Right atrium auricular region (tissue), 2 donors: ENCODE measurements at regions not wholly inside any gene's neighbourhood (a gene's known extent, or its start where the extent isn't known, plus 50 kb on each side); places are given as distances from the start of the nearest gene placed in this dataset.

Experiments
- DNase-seq: peaks from one replicate; pipeline ENCODE4 v3.0.0-alpha.2; 2019; ENCODE audit warnings: low spot score
- H3K27ac ChIP-seq, 2 donors: fragments of 200-600 bp; sonication (generic); 1 replicate in 1 of 2; 2 replicates in 1 of 2; pipeline ENCODE4 v1.5.1; 2016 to 2019
- H3K27me3 ChIP-seq, 2 donors: fragments of 200-600 bp; sonication (generic); one replicate each; pipeline versions ENCODE4 v1.5.1 to v1.6.0; 2017 to 2019
- H3K36me3 ChIP-seq: fragments of 200-600 bp; sonication (generic); one replicate; pipeline ENCODE4 v1.5.1; 2016
- H3K4me1 ChIP-seq, 2 donors: fragments of 200-600 bp; sonication (generic); one replicate each; pipeline versions ENCODE4 v1.5.1 to v1.6.0; 2017 to 2019
- H3K4me3 ChIP-seq, 2 donors: fragments of 200-600 bp; sonication (generic); 1 replicate in 1 of 2; 2 replicates in 1 of 2; pipeline ENCODE4 v1.5.1; 2017 to 2019; ENCODE audit warnings: mild to moderate bottlenecking in 1 of 2, moderate library complexity in 1 of 2
- H3K9me3 ChIP-seq, 2 donors: fragments of 200-600 bp; sonication (generic); one replicate each; pipeline ENCODE4 v1.5.1; 2019
- TF ChIP-seq, protein P1 (sequence below), 2 donors: fragments of 200-600 bp; sonication (generic); IDR thresholded peaks; one replicate each; pipeline ENCODE4 v1.5.1; 2019; ENCODE audit warnings: antibody characterized with exemption in 2 of 2

DNA sequence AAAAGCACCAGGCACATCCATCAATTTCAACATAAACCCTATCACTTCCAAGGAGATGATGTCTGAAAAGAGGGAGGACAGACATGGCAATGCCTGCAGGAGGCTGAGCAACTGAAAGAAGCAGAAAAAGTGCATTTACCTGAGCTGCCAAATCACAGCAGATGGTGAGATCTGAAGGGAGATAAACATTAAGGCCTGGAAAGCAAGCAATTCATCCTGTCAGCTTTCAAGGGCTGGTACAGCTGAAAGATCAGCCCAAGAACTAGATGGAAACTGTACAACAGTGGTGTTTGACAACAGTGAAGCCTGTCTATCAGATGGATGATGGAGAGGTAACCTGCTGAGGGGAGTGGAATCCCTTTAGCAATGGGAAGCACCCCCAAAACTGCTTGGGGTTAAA, 433.2 kb upstream of the ZNF608 start:
- Histone ChIP-seq H3K27me3 (no peaks in the 10 kb centered on the region), H3K4me3 (no peak overlapping the region), H3K36me3 (no peaks in the 10 kb centered on the region), H3K4me1 (no peaks in the 10 kb centered on the region), H3K27ac (no peak overlapping the region), H3K9me3 (no peaks in the 10 kb centered on the region)
- DNase-seq: no peak
- TF ChIP-seq, protein P1, sequence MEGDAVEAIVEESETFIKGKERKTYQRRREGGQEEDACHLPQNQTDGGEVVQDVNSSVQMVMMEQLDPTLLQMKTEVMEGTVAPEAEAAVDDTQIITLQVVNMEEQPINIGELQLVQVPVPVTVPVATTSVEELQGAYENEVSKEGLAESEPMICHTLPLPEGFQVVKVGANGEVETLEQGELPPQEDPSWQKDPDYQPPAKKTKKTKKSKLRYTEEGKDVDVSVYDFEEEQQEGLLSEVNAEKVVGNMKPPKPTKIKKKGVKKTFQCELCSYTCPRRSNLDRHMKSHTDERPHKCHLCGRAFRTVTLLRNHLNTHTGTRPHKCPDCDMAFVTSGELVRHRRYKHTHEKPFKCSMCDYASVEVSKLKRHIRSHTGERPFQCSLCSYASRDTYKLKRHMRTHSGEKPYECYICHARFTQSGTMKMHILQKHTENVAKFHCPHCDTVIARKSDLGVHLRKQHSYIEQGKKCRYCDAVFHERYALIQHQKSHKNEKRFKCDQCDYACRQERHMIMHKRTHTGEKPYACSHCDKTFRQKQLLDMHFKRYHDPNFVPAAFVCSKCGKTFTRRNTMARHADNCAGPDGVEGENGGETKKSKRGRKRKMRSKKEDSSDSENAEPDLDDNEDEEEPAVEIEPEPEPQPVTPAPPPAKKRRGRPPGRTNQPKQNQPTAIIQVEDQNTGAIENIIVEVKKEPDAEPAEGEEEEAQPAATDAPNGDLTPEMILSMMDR (IDR thresholded peaks at IDR 0.05): no peak

DNA sequence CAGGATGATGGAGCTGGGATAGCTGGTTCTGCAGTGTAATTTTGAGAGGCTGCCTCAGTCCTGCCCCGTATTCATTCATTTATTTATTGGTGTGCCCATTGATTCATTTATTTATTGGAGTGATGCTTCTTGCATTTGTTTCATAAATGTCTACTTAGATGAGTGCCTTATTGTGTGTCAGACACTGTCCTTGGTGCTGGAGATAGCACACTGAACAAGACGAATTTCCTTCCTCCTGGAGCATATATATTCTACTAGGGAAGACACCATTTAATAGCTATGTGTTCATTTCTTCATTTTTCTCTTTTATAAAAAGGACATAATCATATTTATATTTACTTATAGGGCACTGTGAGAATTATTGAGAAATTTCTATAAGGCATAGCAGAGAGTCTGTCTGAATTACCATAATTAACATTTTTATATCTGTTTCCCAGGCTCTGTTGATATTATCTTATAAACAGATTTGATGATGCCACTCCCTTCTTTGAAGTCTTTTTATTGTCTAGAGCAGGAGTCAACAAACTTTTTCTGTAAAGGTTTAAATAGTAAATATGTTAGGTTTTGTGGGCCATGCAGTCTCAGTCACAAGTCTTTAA, 433.9 kb upstream of the ZNF608 start:
- no peaks in the 10 kb centered on the region for H3K36me3 ChIP-seq
- no peak overlapping the region for H3K27ac ChIP-seq
- H3K4me3 ChIP-seq: no peak overlapping the region
- no peaks in the 10 kb centered on the region for H3K9me3 ChIP-seq
- no peaks in the 10 kb centered on the region for H3K27me3 ChIP-seq
- no peak for DNase-seq
- H3K4me1 ChIP-seq: no peaks in the 10 kb centered on the region
- TF ChIP-seq, protein P1 (IDR thresholded peaks at IDR 0.05): no peak

DNA sequence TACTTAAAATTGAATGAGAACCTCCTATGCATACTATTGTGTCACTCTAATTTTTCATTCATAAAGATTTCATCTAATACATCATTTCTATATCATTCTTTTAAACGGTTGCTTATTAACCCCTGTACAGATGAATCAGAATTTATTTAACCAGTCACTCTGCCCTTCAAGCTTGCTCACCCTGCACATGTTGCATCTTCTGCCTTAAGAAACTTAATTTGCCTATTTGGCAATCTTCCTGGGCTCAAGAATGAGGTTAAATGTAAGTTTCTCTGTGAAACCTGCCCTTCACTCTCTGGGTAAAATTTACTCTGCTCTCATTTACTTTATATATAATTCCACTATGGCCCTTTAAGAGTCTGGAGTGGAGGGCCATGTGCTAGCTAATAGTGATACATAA, 434.7 kb upstream of the ZNF608 start:
- no peaks in the 10 kb centered on the region for H3K36me3 ChIP-seq
- TF ChIP-seq, protein P1 (IDR thresholded peaks at IDR 0.05): no peak
- H3K4me3 ChIP-seq: no peak overlapping the region
- no peak for DNase-seq
- no peaks in the 10 kb centered on the region for H3K9me3 ChIP-seq
- H3K27me3 ChIP-seq: no peaks in the 10 kb centered on the region
- H3K4me1 ChIP-seq: no peaks in the 10 kb centered on the region
- H3K27ac ChIP-seq: no peak overlapping the region

DNA sequence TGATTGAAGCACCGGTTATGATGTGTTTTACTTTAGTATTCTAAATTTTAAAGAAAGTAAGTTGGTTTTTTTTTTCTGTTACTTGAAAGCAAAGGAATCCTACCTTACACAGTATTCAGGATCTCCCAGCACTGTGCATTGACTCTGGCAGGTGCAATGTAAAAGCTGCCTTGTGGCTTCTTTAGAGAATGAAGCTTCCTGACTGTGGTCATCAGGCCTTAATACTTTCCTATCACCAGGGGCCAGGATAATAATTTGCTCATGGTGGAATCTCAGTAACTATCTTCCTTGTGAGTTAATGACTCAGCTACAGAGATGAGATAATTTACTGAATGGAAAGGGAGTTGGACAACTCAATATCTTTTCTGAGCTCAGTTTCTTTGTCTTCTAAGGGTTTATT, 435.5 kb upstream of the ZNF608 start:
- H3K27me3 ChIP-seq: no peaks in the 10 kb centered on the region
- H3K4me3 ChIP-seq: no peak overlapping the region
- H3K4me1 ChIP-seq: no peaks in the 10 kb centered on the region
- no peaks in the 10 kb centered on the region for H3K9me3 ChIP-seq
- H3K27ac ChIP-seq: no peak overlapping the region
- no peaks in the 10 kb centered on the region for H3K36me3 ChIP-seq
- TF ChIP-seq, protein P1 (IDR thresholded peaks at IDR 0.05): no peak
- no peak for DNase-seq

DNA sequence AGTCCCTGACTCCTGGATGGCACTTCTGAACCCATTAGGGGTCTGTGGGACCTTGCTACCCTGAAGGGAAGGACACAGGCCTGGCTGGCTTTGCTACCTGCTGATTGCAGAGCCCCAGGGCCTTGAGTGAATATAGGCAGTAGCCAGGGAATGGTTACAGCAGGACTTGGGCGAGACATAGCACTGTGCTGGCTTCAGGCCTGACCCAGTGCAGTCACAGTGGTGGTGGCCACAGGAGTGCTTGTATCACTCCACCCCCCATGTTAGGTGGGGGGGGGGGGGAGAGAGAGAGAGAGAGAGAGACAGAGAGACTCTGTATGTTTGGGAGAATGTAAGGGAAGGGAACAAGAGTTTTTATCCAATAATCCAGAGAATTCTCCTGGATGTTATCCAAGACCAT, 439.3 kb upstream of the ZNF608 start:
- no peaks in the 10 kb centered on the region for H3K36me3 ChIP-seq
- no peak overlapping the region for H3K27ac ChIP-seq
- H3K4me3 ChIP-seq: no peak overlapping the region
- H3K9me3 ChIP-seq: no peaks in the 10 kb centered on the region
- TF ChIP-seq, protein P1 (IDR thresholded peaks at IDR 0.05): no peak
- H3K27me3 ChIP-seq: no peaks in the 10 kb centered on the region
- no peak for DNase-seq
- H3K4me1 ChIP-seq: no peaks in the 10 kb centered on the region

DNA sequence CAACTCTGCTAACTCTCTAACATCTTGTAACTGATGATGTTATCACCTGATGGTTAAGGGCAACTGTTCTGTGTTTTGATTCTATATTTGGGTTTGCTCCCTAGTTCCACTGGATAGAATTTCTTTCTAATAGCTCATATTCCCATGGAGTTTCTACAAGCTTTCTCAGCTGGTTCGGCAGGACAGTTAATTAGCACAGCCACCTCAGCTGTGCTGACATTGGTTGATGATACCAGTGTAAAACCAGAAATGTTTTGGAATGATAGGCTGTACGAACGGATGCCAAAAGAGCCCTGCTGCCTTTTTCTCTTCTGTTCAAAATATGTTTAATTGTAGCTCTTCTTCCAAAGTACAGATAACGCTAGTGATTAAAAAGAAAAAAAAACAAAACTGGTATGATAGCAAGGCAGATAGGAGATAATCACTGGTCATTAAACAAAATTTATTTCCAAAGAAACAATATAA, 440.5 kb upstream of the ZNF608 start:
- no peak overlapping the region for H3K4me3 ChIP-seq
- peak overlapping the region; percentile 22 to 70 for H3K27ac ChIP-seq
- no peaks in the 10 kb centered on the region for H3K27me3 ChIP-seq
- TF ChIP-seq, protein P1 (IDR thresholded peaks at IDR 0.05): no peak
- no peaks in the 10 kb centered on the region for H3K9me3 ChIP-seq
- no peaks in the 10 kb centered on the region for H3K4me1 ChIP-seq
- no peaks in the 10 kb centered on the region for H3K36me3 ChIP-seq
- no peak for DNase-seq
